ENCODE measurements at regions not wholly inside any gene's neighbourhood (a gene's known extent, or its start where the extent isn't known, plus 50 kb on each side); places are given as distances from the start of the nearest gene placed in this dataset.
"Not testable (repeated sequence)": the region's sequence is repeated elsewhere in the genome, so short reads cannot be mapped to it uniquely, and the experiment has no call there.

DNA sequence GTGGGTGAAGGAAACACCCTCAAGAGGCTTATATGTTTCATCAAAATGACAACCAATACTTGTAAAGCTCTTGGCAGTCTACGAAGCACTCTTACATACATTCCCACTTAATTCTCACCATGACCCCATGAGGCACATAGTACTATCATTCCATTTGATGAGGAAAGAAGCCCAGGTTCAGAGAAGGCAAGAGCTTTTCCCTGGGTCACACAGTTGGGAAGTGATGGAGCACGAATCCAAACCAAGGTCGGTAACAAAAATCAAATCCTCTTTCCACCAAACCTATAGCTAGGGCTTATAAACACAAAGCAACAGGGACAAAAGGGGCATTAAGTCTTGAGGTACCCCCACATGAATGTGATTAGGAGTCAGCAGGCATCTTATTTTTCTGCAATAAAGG, 187.1 kb downstream of the UACA start:
- DNase-seq = no peak

DNA sequence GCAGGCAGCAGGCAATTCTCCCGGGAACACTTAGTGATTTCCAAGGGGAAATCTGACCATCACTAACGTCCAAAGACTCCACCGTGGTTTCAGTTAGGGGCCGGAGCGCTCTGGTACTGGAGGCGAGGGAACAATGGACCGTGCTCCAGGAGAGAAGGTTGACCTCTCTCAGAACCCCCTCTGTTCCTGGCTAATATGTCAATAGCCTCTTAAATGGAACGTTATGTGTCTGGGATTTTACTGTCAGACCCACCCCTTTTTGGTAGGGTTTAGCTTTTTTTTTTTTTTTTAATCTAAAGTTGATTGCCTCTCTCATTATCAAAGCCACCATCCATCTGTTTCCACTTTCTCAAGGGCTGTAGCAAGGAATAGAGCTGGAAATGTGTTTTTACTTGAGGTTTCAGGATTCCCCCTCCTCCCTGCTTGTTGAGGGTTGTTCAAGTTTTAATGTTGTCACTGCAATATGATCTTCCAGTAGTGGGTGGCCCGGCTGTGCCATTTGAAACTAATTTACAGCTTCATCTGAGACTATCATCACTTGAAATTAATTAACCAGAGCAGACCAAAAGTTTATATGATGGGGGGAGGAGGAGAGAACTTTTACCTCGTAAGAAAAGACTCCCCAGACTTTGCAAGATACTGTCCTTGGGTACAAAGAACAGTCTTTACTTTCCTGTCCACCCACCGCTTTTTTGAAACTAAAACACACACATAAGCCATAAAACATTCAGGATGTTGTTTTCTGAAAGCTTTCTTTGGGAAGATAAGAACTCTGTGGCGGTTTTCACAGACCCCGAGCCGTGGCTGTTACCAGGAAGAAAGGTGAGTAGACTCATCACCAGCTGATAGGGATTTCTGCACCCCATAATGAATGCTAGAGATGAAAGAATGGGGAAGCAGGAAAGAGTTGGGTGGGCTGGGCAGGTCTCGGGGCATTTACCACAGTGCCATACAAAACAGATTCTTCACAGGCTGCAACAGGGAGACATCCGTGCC, 187.8 kb downstream of the UACA start:
- DNase-seq = no peak

DNA sequence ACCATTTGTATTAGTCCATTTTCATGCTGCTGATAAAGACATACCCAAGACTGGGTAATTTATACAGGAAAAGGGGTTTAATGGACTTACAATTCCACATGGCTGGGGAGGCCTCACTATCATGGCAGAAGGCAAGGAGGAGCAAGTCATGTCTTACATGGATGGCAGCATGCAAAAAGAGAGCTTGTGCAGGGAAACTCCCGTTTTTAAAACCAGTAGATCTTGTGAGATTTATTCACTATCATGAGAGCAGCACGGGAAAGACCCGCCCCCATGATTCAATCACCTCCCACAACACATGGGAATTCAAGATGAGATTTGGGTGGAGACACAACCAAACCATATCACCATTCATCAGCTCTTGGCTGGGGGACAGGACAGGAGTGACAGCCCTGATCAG, 189.0 kb downstream of the UACA start:
- DNase-seq = not testable (repeated sequence)

DNA sequence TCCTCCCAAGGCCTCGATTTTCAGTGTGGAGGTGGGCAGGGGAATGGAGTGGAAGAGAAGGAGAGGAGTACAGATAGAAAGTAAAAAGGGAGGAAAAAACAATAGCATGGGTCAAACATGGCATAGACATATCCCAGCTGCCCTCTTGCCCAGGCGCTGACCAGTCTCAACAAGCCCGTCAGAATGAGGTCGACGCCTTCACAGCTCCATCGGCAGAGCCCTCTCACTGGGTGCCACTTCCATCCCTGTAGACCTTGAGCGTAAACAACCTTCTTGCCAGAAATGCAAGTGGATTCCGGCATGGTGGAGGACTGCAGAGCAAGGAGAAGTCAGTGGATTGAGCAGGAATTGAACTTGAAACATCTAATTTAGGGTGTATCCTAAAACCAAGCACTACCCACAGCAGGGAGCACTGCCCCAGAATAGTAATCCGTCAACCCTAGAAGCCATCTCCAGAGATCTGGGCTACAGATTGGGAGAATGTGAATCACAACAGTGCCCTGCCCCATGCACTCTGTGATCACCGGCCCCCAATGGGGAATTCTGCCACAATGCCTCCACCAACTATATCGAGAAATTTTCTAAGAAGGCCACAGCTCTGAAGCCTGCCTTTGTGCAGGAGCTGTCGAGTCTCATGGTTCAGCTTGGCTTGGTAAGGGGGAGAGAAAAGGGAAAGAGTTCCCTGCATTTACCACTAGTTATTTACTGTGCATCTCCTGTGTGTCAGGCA, 190.1 kb downstream of the UACA start:
- no peak for DNase-seq

DNA sequence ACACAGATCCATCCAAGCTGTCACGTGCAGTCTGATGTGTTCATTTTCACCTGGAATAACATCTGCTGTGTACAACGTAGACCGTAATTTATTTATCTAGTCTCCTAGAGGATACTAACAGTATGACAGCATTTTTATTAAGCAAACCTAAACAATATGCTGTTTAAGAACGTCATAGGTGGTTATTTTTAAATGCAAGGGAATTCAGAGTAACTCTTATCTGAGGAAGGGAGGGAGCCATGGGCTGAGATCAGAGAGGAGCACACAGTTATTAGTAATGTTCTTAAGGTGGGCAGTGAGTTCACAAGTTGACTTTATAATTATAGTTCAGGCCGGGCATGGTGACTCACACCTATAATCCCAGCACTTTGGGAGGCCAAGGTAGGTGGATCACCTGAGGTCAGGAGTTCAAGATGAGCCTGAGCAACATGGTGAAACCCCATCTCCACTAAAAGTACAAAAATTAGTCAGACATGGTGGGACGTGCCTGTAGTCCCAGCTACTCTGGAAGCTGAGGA, 193.6 kb downstream of the UACA start:
- no peak for DNase-seq

DNA sequence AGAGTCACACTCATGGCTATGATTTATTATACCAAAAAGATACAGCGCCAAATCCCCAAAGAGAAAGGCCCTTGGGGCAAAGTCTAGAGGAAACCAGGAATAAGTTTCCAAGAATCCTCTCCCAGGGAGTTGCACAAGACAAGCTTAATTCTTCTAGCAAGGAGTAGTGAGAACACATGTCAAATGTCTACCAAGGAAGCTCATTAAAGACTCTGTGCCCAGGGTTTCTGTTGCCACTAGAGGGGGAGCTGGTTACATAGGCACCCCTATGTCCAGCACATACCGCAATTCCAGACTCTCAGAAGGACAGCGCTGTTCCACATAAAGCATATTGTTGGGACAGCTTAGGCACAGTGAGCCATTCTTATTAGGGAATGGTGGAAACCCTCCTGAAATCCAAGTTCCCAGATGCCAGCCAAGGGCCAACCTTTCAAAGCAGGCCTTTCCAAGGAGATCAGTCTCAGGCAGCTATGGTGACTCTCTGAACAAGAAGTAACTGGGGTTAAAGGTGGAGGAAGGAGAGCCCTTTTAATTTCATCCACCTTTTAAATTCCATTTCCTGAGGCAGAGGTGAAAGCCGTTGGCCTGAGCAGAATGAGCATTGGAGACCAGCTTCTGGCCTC, 194.2 kb downstream of the UACA start:
- DNase-seq = no peak

DNA sequence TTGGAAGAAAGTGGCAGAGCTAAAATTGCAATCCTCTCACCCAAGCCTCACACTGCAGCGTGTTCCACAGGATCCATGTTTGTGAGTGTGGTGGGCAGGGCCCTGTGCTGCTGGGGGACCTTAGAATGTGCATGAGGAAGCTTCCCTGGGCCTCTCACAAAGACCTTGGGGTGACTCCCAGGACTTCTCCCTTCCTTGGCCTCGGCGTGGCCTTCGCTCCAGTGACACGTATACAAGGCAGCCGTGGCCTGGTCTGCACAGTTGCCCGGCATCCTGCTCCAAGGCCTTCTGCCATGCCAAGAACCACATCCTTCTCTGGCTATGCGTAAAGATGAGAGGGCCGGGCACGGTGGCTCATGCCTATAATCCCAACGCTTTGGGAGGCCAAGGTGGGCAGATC, 196.4 kb downstream of the UACA start:
- DNase-seq = no peak

DNA sequence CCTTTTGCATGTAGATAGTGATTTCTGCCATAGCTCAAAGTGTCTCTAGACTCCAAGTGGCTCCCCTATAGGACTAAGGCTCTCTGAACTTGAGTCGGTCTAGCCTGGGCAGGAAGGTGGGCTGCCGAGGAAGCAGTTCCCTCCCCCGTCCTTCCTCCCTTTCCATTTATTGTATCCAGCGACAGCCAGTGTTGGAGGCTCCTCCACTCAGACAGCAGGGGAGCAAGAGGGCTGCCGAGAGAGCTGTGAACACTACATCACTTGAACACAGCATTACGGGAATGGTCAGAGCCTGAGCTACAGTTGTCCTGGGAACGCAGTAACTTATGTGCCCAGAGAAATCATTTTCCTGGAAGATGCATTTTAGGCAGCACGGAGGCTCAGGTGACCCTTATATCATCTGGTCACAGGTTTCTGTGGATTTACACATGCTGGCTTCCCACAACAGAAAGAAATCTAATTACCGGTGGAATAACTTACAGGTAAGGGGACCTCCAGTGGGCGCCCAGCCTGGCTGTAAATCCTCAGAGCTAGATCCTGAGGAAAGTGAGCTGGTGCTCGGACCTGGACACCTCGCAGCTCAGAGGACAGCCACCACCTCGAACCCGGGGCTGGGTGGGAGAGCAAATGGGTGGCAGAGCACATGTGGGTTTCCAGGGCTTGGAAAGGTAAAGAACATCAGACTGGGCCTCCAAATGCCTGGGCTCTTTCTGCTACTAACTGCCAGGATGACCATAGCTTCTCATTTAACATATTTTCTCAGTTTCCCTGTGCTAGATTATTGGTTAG, 197.1 kb downstream of the UACA start:
- no peak for DNase-seq

DNA sequence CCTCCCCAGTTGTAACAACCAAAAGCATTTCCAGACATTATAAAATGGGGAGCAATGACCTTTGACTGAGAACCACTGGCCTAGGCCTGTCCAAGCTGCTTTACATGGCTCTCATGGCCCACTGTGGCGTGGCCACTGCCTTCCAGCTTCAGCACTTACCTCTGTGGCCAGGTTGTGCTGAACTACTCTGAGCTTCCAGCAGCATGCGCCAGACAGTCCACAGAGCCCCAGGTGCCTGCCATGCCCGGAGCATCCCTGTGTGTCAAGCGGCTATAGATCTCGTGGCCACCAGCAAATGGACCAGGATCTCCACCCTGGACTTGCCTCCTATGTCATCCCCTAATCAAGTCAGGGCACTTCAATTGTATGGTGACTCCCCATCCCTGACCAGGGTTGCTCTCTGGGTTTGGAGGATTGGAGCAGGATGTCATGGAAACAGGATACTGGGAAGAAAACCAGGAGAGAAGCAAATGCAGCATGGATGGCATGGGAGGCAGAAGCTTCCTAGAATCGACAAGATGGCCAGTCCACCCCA, 199.7 kb downstream of the UACA start:
- DNase-seq = no peak

DNA sequence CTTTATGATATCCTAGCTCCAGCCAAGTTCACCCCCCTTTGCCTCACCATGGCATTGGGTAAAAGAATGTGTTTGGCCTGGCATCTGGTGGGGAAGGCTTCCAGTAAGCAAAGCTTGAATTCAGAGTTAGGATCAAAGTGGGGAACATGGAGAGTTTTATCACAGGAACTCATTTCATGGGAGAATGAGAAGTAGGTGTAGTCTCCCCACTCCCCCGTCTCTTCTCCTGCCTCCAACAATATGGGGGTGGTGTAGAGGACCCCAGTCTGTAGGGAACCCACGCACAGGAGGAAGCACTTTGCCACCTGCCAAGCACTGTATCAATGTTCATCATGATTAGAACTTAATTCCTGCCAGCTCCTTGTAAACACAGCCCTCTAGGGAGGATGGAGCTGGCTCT, 200.5 kb downstream of the UACA start:
- no peak for DNase-seq

DNA sequence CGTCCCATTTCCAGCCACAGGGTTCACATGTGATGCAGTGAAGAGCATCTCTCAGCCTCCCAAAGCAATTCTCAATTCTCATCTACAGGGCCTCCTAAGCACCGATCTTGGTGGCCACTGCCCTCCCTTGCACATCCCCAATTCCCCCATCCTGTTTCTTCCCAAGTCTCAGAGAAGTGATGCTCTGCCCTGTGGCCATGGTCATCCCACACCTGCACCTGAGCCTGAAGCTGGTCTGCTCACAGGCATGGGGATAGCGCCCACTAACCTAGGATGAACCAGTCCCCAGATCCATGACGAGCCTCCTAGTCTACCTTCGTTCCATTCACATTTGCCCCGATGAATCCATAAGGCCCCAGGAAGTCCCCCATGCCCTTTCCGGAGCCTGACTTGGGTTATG, 201.5 kb downstream of the UACA start:
- no peak for DNase-seq

DNA sequence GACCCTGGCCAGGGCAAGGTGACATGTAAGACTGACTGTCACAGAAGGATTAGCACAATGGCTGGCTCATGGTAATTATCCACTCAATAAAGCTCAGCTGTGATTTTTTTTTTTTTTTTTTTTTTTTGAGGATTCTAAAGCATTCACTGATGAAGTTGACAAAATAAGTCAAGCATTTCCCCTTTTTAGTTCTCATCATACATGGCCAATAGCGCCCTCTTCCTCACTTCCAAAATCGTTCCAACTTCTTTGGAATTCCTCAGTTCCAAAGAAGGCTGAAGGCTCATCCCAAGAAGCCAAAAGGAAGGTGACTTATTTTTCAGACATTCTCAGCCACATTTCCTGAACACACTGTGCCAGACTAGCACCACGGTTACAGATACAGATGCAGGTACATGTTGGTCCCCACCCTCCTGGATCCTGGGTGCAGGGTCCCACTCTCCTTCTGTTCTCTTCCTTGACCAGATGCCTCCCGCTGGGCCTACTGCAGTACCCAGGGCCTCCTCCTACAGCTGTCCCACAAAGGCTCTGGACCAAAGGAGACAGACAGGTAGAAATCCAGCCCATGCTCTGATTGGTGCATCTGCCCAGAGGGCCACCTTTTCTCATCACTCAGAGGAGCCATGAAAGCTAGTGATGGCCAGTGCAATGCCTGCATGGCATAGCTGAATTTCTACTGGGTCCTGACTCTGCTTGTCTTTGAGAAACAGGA, 202.6 kb downstream of the UACA start:
- DNase-seq = no peak

DNA sequence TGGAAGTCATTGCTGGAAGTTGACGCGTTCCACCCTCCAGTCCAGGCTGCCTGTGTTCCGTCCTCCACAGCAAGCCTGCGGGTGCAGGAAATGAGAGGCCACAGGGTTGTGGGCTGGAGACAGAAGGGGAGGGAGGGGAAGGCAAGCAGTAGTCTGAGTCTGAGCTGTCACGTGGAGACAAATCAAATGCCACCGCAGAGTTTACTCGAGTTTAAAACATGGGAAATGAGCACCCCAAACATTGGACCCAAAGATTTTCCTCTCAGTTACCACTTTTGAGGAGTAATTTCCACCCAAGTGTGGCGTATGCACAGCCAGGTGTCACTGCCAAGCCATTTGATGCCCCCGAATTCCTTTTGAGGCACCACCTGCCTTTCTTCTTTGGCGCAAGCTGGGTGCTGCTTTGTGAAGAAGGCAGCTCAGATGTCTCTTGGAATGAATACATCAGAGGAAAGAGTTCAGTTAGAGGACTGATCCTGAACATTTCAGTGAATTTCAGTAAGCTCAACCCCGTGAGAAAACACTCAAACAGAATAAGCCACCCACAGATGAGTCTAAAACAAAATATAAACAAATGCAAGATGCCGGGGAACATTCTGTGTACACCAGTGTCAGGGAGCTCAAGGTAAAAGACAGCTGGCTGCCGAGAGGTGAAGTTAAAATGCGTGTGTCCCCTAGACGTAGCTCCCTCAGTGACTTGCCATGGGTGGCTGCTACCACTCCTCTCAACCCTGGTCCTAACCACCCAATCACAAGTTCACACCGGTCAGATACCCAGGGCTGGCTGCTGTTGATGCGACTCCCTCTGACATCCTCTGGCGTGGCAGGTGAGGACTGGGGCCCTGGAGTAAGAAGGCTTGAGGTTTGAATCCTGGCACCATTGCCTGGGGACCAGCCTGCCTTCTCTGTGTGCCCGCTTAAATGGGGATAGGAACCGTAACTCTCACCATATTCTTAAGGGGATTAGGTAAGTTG, 203.8 kb downstream of the UACA start:
- no peak for DNase-seq

DNA sequence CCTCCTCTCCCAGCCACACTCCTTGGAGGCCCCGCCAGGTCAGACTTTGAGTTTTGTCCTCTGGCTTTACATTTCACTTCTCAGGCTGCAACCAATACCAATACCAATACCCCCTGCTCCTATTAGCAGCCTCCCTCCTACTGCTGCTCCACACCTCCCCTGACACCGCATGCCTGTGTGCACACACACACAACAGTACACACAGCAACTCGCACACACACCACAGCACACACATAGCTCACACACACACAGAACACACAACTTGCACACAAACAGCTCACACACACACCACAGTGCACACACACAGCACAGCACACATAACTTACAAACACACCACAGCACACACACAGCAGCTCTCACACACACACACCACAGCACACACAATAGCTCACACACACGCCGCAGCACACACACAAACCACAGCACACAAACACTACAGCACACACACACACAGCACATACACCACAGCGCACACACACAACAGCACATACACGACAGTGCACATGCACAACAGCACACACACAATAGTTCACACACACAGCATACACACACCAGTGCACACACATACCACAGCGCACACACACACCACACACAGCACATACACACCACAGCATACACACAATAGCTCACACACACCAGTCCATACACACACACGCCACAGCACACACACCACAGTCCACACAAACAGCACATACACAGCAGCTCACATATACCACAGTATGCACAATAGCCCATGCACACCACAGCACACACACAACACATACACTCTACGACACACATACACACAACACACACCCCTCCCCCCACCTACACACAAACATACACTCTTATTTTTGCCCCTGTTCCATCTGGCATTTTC, 204.7 kb downstream of the UACA start:
- no peak for DNase-seq

DNA sequence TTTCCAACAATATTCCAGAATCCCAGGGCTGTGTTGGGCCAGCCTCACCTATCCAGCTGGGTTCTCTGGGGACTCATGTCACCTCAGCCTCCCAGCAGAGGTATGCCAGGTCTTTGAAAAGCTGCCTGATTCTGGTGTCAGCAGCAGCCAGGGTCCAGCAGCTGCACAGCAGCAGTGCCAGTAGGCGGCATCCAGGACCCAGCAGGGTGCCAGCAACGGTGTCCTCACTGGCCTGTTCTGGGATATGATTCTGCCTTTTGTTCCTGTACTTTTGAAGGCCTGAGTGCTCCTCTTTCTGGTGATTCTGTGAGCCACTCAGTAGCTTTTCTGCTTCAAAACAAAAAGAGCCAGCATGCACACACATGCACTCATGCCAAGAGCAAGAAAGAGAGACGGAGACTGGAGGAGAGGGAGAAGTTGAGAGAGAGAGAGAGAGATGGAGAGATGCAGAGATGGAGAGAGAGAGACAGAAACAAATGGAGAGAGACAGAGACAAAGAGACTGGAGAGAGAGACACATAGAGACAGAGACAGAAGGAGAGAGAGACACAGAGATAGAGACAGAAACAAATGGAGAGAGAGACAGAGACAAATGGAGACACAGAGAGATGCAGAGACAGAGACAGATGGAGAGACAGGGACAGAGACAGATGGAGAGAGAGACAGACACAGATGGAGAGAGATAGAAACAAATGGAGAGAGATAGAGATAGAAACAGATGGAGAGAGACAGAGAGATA, 205.7 kb downstream of the UACA start:
- no peak for DNase-seq

DNA sequence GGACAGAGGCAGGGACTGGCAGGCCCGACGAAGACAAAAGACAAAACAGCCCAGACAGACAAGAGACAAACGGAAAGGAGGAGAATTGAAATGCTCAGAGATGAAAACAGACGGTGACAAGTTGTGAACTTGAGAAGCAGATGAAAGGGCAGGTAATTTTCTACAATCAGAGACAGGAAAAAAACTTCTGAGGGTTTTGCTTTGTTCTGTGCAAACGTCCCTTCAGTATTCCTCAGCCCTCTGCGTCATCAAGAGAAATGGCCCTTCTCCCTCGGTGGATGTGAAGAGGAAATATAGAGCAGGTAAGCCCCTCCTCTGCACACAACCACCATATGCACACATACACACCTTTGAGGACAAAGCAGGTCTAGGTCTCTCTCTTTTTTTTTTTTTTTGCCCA, 206.6 kb downstream of the UACA start:
- no peak for DNase-seq

DNA sequence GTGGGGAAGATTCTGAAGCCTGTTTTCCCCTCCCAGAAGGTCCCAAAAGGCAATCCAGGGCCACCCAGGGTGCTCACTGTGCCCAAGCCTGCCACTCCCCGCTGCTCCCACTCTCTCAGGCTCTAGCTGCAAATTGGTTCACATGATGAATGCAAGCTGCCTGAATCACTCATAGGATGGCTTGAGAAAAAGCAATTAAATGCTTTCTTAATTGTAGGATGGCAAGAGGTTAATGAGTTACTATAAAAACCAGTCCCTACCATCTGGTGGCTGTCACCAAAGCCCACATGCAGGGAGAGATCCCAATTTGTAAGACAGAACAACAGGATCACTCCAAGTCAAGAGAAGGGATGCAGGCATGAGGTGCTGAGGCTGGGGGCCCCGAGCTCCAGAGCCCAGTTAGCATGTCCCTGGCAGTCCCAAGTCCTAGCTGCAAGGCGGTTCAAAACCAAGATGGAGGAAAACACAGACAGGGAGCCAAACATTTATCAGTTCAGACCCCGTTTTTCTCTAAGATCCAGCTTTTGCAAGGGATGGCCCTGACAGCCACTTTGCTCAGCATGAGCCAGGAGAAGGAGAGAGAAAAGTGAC, 207.1 kb downstream of the UACA start:
- no peak for DNase-seq

DNA sequence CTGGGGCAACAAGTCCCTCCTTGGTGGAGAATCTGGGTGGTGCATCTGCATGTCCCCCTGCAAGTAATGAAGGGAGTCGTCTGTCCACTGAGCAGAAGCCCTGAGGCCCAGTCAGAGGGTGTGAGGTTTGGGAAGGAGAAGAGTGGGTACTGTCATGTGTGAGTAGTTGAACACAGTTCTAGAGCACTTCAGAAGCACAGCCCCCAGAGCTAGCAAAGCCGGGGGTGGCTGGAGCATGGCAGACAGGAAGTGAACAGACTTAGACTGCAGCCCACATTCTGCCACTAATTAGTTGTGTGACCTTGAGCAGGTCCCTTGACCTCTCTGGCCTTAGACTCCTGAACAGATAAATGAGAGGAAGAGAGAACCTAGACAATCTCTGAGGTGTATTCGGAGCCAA, 207.6 kb downstream of the UACA start:
- DNase-seq = no peak
